OCI-M1 (cell line): ENCODE measurements at regions not wholly inside any gene's neighbourhood (a gene's known extent, or its start where the extent isn't known, plus 50 kb on each side); places are given as distances from the start of the nearest gene placed in this dataset.

Source experiments
- DNase-seq: peaks from one replicate; lab custom pipeline; 2025; lab: John Stamatoyannopoulos, UW

- DNase-seq: no peak
These were observed 56.0 kb downstream of the PLK2 start for GRCh38 chr5:58403822-58404433.

GRCh38 chr5:58401701-58402100 is 58.2 kb downstream of the PLK2 start:
- DNase-seq: no peak

- no peak for DNase-seq
These were observed 59.1 kb downstream of the PLK2 start for GRCh38 chr5:58400737-58401136.

- no peak for DNase-seq
These were observed 59.9 kb downstream of the PLK2 start for GRCh38 chr5:58399951-58400350.

GRCh38 chr5:58394339-58394738 is 65.5 kb downstream of the PLK2 start:
- DNase-seq: no peak

- DNase-seq: no peak
These were observed 66.2 kb downstream of the PLK2 start for GRCh38 chr5:58393716-58394115.

- DNase-seq: no peak
These were observed 67.4 kb downstream of the PLK2 start for GRCh38 chr5:58392496-58392895.

GRCh38 chr5:58383448-58383847 is 76.4 kb downstream of the PLK2 start:
- no peak for DNase-seq

- no peak for DNase-seq
These were observed 77.8 kb downstream of the PLK2 start for GRCh38 chr5:58382131-58382534.

GRCh38 chr5:58381566-58381965 is 78.3 kb downstream of the PLK2 start:
- no peak for DNase-seq

- DNase-seq: peak; percentile 37
These were observed 79.2 kb downstream of the PLK2 start for GRCh38 chr5:58380655-58381054.

GRCh38 chr5:58378613-58379390 is 81.1 kb downstream of the PLK2 start:
- DNase-seq: no peak

- DNase-seq: no peak
These were observed 89.3 kb downstream of the PLK2 start for GRCh38 chr5:58370606-58371005.

- peak; percentile 91 for DNase-seq
These were observed 90.2 kb downstream of the PLK2 start for GRCh38 chr5:58369513-58370190.

GRCh38 chr5:58366461-58366860 is 93.4 kb downstream of the PLK2 start:
- no peak for DNase-seq

- DNase-seq: no peak
These were observed 94.1 kb downstream of the PLK2 start for GRCh38 chr5:58365791-58366190.

- no peak for DNase-seq
These were observed 96.2 kb downstream of the PLK2 start for GRCh38 chr5:58363461-58364249.

- no peak for DNase-seq
These were observed 97.8 kb downstream of the PLK2 start for GRCh38 chr5:58362135-58362534.

- no peak for DNase-seq
These were observed 99.1 kb downstream of the PLK2 start for GRCh38 chr5:58360794-58361193.

- no peak for DNase-seq
These were observed 99.9 kb downstream of the PLK2 start for GRCh38 chr5:58359981-58360380.

- DNase-seq: no peak
These were observed 101.2 kb downstream of the PLK2 start for GRCh38 chr5:58358501-58359178.
